ENCODE measurements at regions not wholly inside any gene's neighbourhood (a gene's known extent, or its start where the extent isn't known, plus 50 kb on each side); places are given as distances from the start of the nearest gene placed in this dataset.
"Not testable (repeated sequence)": the region's sequence is repeated elsewhere in the genome, so short reads cannot be mapped to it uniquely, and the experiment has no call there.

DNA sequence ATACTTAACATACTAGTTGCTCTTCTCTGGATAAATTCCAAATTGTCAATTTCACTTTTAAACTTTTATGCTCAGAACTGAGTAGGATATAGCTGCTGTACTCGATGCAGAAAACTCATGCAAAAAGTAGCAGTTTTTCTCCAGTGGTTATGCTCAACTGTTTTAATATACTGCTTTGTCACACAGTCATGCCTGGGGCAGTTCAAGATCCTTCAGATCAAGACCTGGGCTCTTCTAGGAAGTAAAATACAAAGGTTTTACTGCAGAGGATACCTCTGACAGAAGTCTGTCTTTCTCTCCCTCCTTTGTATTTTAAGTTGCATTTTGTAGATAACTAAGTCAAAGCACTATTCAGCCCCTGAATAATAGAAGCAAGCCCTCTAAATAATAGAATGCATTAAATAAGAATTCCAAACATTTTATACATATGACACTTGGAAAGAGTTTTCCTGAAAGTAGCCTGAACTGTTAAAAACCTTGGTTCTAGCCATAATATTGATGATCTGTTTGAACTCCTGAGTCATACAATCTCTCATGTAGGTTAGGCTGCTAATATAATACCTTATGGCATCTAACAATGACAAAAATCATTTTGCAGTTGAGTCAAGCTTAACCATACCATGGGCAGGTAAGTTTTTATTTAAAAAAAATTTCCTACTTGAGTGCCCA, 183.3 kb upstream of the TRIB2 start:
- DNase-seq, result no peak

GRCh38 chr2:12534646-12535263, 182.0 kb upstream of the TRIB2 start:
- no peak for DNase-seq

DNA sequence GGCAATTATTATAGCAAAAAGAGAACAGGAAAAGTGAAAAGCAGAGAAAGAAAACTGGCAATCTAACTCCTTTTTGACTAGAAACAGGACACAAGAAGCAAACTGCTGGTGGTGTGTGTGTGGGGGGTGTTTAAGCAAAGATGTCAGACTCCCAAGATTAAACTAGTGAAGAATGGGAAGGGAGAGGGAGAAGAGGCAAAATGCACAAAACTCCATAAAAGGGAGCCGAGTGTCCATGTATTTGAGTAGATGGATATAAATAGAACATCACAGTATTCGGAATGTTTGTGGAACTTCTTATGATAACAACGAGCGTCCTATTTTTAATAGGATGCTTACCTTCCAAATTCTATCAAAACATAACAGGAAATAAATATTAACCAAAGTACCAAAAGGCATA, 179.8 kb upstream of the TRIB2 start:
- no peak for DNase-seq

DNA sequence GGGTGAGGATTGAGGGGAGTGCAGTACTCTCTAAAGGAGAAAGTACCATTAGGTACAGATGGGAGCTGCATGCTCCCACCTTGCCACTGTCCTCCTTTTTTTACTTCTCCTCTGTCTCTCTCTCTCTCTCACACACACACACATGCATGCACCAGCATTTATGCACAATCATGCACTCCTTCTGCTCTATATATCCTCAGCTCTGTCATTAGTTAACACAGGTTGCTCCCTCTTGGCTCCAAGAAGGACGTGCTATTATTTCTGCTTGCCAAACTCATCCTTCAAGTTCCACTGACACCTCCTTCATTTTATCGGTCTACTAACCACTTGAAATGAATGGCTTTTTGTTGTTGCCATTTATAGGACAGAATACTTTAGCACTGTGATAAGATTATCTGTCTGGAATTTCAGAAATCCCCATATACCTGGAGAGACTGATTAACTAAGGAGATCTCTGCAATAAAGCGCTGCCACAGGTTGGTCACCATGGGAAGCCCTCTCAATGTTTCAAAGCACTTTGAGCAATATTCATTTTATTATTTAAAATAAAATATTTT, 178.5 kb upstream of the TRIB2 start:
- DNase-seq, result no peak

- DNase-seq, result no peak
These were observed 177.4 kb upstream of the TRIB2 start for GRCh38 chr2:12539336-12539735.

DNA sequence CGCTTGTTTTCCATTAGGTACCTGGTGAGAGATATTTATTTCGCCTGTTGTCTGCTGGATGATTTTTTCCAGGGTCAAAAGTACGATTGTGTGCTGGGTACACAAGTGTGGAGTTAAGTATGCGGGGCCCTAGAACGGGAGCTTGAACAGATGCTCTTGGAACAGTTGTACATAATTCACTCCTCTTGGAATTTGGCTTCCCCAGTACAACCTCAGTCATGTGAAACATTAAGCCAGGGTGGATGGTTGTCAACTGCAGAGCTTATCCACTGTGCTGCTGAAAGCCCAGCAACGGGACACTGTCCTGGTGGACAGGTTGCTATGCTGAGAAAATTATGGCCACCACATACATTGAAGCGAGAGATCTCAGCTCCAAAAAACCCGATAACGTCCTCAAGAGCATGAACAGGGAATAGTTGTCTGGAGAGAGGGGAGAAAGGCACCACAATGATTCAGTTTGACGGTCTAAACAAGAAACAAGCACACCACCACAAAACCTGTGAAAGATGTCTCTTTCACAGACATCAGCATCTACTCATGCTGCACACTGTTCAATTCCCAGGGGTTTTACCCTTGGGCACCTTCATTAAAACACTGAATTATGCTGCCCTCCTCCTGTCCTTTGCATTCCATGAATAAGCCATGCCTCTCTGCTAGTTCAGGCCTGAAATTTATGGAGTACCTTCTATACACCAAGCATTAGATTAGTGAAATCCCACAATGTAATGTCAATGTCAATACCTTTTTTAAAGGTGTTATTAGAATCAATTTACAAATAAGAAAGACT, 176.8 kb upstream of the TRIB2 start:
- no peak for DNase-seq

GRCh38 chr2:12543076-12543977, 173.4 kb upstream of the TRIB2 start:
- no peak for DNase-seq

GRCh38 chr2:12543978-12544558, 172.7 kb upstream of the TRIB2 start:
- DNase-seq, result no peak

DNA sequence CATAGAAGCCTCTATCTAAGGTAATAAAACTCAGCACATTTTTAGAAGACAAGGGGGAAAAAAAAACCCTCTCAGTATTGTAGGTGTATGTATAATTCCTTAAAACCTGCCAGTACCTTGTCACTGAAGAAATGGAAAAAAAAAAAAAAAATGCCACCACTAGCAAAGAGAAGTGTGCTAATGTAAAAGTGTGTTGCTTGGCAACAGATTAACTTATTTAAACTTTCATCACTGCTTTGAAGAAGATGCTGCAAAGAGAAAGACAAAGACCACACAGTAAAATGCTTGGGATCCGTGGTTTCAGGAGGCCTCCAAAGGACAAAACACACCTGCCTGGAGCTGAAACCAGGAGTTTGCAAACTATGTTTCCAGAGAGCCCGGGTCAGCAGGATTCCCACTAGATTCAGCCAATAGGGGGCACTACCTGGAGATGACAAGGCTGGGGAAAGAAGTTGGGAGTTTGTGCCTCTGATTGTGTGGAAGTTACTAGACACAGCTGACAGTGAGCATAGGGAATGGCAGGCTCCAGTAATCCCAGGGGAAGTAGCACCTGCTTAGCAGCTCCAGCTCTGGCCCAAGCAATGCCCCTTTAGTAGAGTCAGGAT, 169.1 kb upstream of the TRIB2 start:
- DNase-seq, result no peak

DNA sequence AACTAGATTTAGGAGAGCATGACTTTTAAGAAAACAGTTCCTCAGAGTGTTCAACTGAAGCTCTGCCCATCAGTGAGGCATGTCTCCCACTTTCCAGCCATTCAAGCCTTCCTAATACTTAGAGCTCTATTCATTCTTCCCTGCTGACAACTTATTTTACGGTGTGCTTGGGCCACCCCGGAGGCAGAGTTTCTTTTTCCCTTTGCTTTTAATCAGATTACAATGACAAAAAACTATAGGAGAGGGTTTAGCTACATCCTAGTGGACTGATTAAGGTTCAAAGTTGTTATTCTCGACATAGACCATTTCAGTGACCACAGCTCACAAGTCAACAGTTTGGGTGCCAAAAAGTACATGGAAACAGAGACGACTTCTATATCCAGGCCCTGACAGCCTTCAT, 167.8 kb upstream of the TRIB2 start:
- DNase-seq, result no peak

DNA sequence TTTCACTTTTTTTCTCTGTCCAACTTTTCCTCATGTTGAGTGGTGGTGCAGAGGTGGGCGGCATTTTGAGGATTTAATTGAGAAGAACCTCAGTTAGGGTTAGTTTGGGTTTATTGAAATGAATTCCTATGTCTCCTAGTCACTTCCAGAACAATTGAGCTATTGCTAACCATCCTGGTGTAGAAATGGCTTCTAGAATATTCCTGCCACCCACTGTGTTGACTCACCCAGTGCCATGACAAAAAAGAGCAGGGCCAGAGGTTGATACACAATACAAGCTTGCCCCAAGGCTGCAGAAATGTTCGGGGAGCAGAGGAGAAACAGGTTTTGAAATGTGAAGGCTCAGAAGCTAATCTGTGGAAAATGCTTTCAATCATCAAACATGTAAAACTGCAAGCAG, 167.1 kb upstream of the TRIB2 start:
- DNase-seq, result no peak

DNA sequence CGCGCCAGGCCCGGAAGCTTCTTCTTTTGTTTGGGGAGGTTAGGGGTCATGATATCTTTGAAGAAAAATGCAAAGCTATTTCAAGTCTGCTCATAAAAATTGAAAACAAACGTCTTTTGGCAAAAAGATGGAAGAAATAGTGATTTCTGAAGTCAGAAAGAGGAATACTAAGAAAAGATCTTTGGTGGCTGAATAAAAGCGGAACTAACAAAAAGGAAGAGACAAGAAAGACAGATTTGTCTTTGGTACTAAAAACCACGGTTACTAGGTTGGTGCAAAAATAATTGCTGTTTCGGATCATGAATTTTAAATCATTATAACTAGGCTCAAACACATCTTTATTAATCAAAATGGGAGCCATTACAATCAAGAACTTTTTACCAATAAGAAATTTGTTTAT, 164.6 kb upstream of the TRIB2 start:
- no peak for DNase-seq

GRCh38 chr2:12554224-12555011, 162.3 kb upstream of the TRIB2 start:
- DNase-seq, result no peak

DNA sequence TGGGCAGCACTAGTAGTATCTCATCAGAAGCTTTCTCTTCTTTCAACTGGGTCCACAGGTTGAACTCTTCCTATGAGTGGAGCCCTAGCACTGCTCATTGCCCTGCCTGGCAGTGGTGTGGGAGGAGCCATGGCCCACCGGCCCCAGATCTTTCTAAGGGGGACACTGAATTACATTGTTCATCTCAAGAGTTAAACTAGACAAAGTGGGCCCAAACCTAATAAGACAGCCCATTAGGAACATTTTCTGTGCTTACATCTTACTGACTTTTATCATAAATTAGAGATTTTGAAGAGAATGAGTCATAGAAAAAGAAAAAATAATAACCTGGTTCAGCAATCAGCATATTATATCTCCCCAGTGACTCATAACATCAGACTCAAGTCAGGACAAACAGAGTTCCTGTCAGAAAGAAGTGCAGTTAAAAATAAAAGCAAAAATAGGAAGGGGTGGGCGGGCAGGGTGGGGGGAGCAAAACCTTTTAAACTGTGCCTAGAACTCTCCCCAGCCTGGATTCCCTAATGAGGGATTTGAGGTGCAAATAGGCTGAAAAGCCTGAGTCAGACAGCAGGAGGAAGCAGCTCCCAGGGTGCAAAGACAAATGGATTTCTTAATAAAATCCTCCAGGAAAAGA, 161.6 kb upstream of the TRIB2 start:
- DNase-seq, result no peak

DNA sequence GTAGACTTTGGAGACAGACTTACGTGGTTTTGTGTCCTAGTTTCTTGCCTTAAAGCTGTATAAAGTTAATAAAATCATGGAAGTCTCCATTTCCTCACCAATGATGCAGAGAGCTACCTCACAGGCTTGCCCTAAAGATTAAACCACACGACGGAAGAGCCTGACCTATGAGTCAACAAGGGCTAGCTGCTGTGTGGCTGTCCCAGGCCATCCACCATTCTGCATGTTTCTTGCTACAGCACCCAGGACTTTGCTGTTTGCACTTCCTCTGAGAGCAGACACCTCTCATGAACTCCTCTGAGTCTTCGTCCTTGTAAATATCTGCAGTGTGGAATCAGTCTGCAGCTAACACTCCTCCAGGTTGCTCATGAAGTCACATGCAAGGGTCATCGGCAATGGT, 160.0 kb upstream of the TRIB2 start:
- DNase-seq, result no peak

GRCh38 chr2:12557688-12558087, 159.0 kb upstream of the TRIB2 start:
- no peak for DNase-seq

DNA sequence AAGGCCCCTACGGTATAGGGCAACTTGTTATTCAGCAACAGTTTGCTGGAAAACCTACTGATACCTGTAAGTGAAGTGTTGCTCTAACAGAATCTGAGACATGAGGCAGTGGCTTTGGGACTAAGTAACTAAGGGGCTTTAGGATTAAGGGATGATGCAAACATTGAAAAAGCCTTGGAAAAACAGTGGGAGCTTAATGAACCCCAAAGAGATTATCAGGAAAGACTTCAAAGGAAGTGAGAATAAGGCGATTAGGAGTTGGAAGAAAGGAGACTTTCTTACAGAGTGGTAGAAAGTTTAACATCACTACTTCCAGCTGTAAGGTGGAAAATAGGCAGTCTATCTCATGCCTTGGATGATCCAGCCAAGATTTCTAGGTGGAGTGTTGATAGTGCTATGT, 158.2 kb upstream of the TRIB2 start:
- DNase-seq, result no peak

DNA sequence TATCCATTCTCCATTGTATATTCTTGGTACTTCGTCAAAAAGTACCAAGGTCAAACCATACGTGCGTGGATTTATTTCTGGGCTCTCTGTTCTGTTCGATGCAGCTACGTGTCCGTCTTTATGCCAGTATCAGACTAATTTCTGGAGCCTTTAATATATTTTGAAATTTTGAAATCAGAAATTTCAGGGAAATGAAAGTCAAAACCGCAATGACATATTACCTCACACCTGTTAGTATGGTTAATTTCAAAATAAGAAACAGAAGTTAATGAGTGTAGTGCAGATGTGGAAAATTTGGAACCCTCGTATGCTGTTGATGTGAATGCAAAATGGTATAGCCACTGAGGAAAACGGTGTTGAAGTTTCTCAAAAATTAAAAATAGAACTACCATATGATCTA, 156.1 kb upstream of the TRIB2 start:
- DNase-seq, result no peak

DNA sequence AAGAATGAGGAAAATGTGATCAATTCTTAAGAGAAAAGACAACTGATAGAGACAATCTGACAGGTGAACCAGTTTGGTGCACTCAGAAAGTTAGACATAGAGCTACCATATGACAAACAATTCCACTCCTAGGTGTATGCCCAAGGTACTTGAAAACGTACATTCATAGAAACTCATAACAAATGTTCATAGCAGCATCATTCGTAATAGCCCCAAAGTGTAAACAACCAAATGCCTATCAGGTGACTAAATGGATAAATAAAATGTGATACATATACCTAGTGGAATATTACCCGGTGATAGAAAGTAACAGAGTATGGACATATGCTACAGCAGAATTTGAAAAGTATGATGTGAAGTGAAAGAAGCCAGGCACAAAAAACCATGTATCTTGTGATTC, 149.3 kb upstream of the TRIB2 start:
- no peak for DNase-seq

- DNase-seq, result not testable (repeated sequence)
These were observed 147.2 kb upstream of the TRIB2 start for GRCh38 chr2:12569510-12569909.

DNA sequence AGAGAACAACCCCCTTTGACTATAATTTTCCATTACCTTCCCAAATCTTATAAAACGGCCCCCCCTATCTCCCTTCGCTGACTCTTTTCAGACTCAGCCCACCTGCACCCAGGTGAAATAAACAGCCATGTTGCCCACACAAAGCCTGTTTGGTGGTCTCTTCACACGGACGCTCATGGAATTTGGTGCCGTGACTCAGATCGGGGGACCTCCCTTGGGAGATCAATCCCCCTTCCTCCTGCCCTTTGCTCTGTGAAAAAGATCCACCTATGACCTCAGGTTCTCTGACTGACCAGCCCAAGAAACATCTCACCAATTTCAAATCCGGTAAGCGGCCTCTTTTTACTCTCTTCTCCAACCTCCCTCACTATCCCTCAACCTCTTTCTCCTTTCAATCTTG, 146.8 kb upstream of the TRIB2 start:
- not testable (repeated sequence) for DNase-seq

Data from NCI-H748 treated with DMSO at 0.1 percent for 48 hours (cell line).